SU-DHL-6 (cell line): ENCODE measurements at regions not wholly inside any gene's neighbourhood (a gene's known extent, or its start where the extent isn't known, plus 50 kb on each side); places are given as distances from the start of the nearest gene placed in this dataset.

Experiments
- EZH2phosphoT487 ChIP-seq: fragments of 200-600 bp; sonication (generic), shearing (Covaris generic); conservative IDR thresholded peaks from 2 replicates; pipeline ENCODE4 v1.6.1; 2018; ENCODE audit warnings: mild to moderate bottlenecking, antibody characterized with exemption, low read length, moderate library complexity, mixed read lengths
- TF ChIP-seq, protein P1 (sequence below): fragments of 200-600 bp; sonication (generic); IDR thresholded peaks from one replicate; pipeline ENCODE4 v1.5.1; 2017; ENCODE audit warnings: antibody characterized with exemption, mild to moderate bottlenecking, low read length, moderate library complexity; ENCODE audit not compliant: insufficient read depth, poor library complexity, severe bottlenecking

DNA sequence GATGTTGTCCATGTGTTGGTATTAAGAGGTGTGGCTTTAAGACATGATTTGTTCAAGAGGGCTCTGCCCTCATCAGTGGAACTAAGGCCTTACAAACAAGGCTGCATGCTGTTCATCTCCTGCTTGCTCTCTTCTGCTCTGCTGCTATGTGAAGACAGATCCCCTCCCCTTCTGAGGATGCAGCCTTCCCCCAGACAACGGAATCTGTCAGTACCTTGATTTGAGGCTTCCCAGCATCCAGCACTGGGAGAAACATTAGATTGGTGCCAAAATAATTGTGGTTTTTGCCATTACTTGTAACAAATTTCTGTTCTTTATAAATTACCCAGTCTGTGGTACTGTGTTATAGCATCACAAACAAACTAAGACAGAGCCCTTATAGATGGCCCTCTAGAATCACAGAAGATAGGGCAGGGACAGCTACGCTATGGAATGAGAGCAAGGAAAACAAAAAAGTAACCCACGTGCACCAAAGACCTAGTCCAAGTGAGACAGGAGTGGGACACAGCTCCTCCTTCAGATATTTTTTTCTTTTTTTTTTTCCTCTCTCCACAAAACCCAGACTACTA, 151.5 kb upstream of the RXFP2 start:
- TF ChIP-seq, protein P1, sequence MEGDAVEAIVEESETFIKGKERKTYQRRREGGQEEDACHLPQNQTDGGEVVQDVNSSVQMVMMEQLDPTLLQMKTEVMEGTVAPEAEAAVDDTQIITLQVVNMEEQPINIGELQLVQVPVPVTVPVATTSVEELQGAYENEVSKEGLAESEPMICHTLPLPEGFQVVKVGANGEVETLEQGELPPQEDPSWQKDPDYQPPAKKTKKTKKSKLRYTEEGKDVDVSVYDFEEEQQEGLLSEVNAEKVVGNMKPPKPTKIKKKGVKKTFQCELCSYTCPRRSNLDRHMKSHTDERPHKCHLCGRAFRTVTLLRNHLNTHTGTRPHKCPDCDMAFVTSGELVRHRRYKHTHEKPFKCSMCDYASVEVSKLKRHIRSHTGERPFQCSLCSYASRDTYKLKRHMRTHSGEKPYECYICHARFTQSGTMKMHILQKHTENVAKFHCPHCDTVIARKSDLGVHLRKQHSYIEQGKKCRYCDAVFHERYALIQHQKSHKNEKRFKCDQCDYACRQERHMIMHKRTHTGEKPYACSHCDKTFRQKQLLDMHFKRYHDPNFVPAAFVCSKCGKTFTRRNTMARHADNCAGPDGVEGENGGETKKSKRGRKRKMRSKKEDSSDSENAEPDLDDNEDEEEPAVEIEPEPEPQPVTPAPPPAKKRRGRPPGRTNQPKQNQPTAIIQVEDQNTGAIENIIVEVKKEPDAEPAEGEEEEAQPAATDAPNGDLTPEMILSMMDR: no peak
- TF ChIP-seq EZH2phosphoT487: no peak
